BLaER1 (cell line): ENCODE measurements at regions not wholly inside any gene's neighbourhood (a gene's known extent, or its start where the extent isn't known, plus 50 kb on each side); places are given as distances from the start of the nearest gene placed in this dataset.
"Not testable (repeated sequence)": the region's sequence is repeated elsewhere in the genome, so short reads cannot be mapped to it uniquely, and the experiment has no call there.

Experiments used
- H3K27ac ChIP-seq: shearing (Covaris generic); formaldehyde crosslinking; 2 replicates; pipeline ENCODE4 v1.8.1; 2022
- H3K27me3 ChIP-seq: shearing (Covaris generic); formaldehyde crosslinking; 2 replicates; pipeline ENCODE4 v1.8.1; 2022
- H3K36me3 ChIP-seq: shearing (Covaris generic); formaldehyde crosslinking; 2 replicates; pipeline ENCODE4 v1.8.1; 2022
- H3K4me1 ChIP-seq: shearing (Covaris generic); formaldehyde crosslinking; 2 replicates; pipeline ENCODE4 v1.8.1; 2022
- H3K4me2 ChIP-seq: shearing (Covaris generic); formaldehyde crosslinking; 2 replicates; pipeline ENCODE4 v1.8.1; 2022
- H3K4me3 ChIP-seq: shearing (Covaris generic); formaldehyde crosslinking; 2 replicates; pipeline ENCODE4 v1.8.1; 2022
- H3K9ac ChIP-seq: shearing (Covaris generic); formaldehyde crosslinking; 2 replicates; pipeline ENCODE4 v1.8.1; 2022
- H3K9me3 ChIP-seq: shearing (Covaris generic); formaldehyde crosslinking; 2 replicates; pipeline ENCODE4 v1.8.1; 2022
- H4K20me1 ChIP-seq: shearing (Covaris generic); formaldehyde crosslinking; 2 replicates; pipeline ENCODE4 v1.8.1; 2022
- Cebpa-rat ChIP-seq: shearing (Covaris generic); IDR thresholded peaks from 2 replicates; pipeline ENCODE4 v1.8.1; 2022

DNA sequence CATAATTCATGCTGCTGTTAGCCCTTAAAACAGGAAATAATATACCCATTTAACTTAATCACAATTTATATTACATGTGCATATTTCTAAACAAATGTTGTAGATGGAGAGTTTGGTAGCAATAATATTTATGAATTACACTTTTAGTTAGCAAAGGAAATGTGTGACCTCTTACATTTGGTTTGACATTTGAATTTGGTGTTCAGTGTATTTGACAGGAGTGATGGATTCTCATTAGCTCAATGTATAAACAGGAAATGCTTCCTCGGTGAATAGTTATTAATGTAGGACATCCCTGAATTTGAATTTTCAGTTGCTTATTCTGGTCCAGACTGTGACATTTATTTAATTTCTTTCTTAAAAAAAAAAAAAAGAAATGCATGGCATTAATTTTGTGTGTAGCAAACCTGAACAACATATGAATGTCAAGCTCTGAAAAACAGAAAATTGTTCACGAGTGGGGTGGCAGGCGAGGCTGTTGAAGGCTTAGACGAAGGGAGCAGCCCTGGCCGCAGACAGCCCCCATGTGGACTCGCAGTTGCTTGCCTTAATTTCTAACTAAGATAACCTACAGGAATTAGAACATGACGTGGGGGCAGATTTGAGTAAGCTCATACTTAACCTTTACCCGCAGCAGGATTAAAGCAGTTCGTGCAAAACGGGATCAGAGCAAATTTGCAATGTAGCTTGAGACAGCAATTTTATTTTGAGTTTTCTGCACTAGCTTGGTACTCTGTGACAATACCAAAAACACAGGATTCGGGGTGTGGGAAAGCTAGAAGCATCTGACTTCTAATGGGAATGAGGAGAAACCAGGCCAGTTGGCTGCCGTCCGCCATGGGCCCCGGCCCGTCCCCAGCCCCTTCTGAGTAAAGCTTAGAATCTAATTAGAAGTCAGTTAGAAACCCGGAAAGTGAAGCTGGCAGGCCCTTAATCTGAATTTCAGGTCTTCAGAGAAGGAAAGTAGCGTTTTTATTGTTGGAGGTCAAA is 134.3 kb downstream of the MACROH2A1 start:
- no peaks in the 10 kb centered on the region for H4K20me1 ChIP-seq
- peaks cover 13% of the 10 kb centered on the region for H3K4me1 ChIP-seq
- TF ChIP-seq Cebpa-rat, result no peak
- no peaks in the 10 kb centered on the region for H3K36me3 ChIP-seq
- H3K4me2 ChIP-seq, result no peak overlapping the region
- no peaks in the 10 kb centered on the region for H3K27me3 ChIP-seq
- H3K4me3 ChIP-seq, result no peak overlapping the region
- no peak overlapping the region for H3K27ac ChIP-seq
- H3K9ac ChIP-seq, result no peak overlapping the region
- peaks cover 3% of the 10 kb centered on the region; the same call in 1 of the 2 replicates for H3K9me3 ChIP-seq

DNA sequence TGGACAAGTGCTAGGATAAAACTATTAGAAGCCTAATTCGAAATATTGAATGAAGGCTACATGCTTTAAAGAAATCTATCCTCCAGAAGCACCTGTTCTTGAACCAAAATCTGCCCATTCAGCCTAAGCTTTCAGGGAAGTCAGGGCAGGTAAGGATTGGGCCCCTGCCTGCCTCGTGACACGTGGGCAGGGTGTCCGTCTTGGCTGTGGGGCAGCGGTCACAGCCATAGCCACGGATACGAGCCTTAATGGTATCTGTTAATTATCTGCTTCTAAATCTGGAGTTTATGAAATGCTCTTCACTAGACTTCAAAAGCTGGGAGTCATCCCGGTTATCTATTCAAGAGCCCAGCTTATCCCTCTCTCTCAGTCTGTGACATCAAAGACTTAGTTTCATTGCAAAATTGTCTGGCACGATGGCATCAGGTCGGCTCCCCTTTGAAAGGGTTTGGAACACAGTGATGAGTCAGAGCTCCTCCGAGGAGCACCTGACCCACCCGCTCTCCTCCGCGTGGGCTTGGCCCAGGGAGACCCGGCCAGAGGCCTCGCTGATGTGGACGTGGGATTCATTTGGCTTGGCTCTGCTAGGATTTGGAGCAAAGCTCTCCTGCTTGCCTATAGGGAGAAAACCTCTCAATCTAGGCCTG is 135.9 kb downstream of the MACROH2A1 start:
- Histone ChIP-seq H4K20me1 (no peaks in the 10 kb centered on the region), H3K4me1 (peaks cover 13% of the 10 kb centered on the region), H3K27ac (no peak overlapping the region), H3K27me3 (no peaks in the 10 kb centered on the region), H3K4me2 (no peak overlapping the region), H3K9me3 (peaks cover 5% of the 10 kb centered on the region; the same call in 1 of the 2 replicates), H3K4me3 (no peak overlapping the region), H3K36me3 (no peaks in the 10 kb centered on the region), H3K9ac (no peak overlapping the region)
- TF ChIP-seq Cebpa-rat, result no peak

DNA sequence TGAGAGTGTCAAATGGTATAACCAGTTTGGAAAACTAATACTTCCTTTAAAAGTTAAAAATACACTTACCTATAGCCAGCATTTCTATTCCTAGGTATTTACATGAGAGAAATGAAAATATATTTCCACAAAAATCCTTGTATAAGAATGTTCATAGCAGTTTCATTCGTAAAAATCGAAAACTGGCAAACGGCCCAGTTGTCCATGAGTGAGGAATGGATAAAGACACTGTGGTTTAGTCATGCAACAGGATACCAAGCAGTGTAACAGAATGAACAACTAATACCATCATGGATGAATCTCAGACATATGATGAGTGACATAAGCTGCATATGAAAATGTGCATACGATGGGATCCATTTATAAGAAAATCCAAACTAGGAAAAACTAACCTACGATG is 136.7 kb downstream of the MACROH2A1 start:
- H3K27me3 ChIP-seq, result no peaks in the 10 kb centered on the region
- H3K9me3 ChIP-seq, result peaks cover 5% of the 10 kb centered on the region; the same call in 1 of the 2 replicates
- peaks cover 7% of the 10 kb centered on the region for H3K4me1 ChIP-seq
- H3K27ac ChIP-seq, result no peak overlapping the region
- no peak overlapping the region for H3K4me2 ChIP-seq
- no peak overlapping the region for H3K9ac ChIP-seq
- no peaks in the 10 kb centered on the region for H4K20me1 ChIP-seq
- H3K4me3 ChIP-seq, result no peak overlapping the region
- no peaks in the 10 kb centered on the region for H3K36me3 ChIP-seq
- no peak for TF ChIP-seq Cebpa-rat

DNA sequence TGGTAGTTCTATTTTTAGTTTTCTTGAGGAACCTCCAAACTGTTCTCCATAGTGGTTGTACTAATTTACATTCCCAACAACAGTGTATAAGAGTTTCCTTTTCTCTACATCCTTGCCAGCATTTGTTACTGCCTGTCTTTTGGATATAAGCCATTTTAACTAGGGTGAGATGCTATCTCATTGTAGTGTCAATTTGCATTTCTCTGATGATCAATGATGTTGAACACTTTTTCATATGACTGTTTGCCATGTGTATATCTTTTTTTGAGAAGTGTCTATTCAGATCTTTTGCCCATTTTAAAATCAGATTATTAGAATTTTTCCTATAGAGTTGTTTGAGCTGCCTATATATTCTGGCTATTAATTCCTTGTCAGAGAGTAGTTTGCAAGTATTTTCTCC is 138.9 kb downstream of the MACROH2A1 start:
- not testable (repeated sequence) for H3K4me3 ChIP-seq, H3K27ac ChIP-seq, H3K9ac ChIP-seq, H3K9me3 ChIP-seq, H3K27me3 ChIP-seq, H3K4me1 ChIP-seq, H4K20me1 ChIP-seq, H3K36me3 ChIP-seq, H3K4me2 ChIP-seq

DNA sequence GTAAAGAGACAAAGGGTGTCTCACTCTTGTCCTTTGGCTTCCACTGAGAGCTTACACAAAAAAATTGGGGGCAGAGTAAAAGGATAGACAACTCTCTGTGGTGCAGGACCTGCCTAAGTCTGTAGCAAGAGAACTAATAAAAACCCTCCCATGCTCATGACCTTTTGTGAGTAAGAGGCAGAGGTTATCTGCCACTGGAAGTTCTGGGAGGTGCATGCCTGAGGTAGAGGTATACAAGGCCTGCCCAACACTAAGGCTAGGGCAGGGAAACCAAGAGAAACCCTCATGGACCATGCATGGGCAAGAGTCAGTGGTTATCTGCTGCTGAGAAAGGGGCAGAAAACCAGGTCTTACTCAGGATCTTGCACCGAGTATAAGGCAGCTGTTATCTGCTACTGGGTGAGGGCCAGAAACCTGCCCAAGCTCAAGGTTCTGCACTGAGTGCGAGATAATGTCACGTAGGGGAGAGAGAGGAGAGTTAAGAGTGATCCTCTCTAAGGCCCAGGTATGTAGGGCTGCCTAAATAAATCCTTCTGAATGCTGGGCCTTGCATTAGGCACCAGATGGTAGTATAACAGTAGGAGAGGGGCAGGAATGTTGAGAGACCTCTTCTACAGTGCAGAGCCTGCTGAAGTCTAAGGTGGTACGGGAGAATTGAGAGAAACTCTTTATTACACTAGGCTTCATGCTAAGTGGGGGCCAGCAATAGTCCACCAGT is 143.4 kb downstream of the MACROH2A1 start:
- no peaks in the 10 kb centered on the region for H4K20me1 ChIP-seq
- no peaks in the 10 kb centered on the region for H3K36me3 ChIP-seq
- H3K4me2 ChIP-seq, result no peak overlapping the region
- H3K4me3 ChIP-seq, result no peak overlapping the region
- peaks cover 19% of the 10 kb centered on the region for H3K9me3 ChIP-seq
- TF ChIP-seq Cebpa-rat, result no peak
- H3K9ac ChIP-seq, result no peak overlapping the region
- no peaks in the 10 kb centered on the region for H3K4me1 ChIP-seq
- H3K27me3 ChIP-seq, result no peaks in the 10 kb centered on the region
- H3K27ac ChIP-seq, result no peak overlapping the region

DNA sequence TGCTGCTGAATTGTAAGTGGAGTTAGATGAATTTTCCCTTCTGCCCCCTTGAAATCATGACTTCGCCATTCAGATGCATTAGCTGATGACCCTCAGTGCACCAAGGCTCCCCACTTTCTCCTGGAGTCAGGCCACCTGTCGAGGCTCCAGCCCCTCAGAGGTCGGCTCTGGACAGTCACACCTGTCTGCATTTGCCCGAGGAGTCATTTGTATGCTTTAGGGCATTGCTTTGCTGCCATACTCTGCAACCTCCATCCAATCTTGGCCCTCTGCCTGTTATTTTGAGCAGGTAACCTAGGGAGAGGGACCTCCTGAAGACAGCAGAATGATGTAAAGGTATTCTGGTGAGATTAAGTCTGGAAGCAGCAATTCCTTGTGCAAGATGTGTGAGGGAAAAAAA is 144.8 kb downstream of the MACROH2A1 start:
- H3K9me3 ChIP-seq, result peaks cover 14% of the 10 kb centered on the region
- no peak overlapping the region for H3K27ac ChIP-seq
- H3K27me3 ChIP-seq, result no peaks in the 10 kb centered on the region
- no peak overlapping the region for H3K4me2 ChIP-seq
- H3K9ac ChIP-seq, result no peak overlapping the region
- no peak overlapping the region for H3K4me3 ChIP-seq
- TF ChIP-seq Cebpa-rat, result no peak
- H3K36me3 ChIP-seq, result no peaks in the 10 kb centered on the region
- H4K20me1 ChIP-seq, result no peaks in the 10 kb centered on the region
- H3K4me1 ChIP-seq, result peaks cover 6% of the 10 kb centered on the region

DNA sequence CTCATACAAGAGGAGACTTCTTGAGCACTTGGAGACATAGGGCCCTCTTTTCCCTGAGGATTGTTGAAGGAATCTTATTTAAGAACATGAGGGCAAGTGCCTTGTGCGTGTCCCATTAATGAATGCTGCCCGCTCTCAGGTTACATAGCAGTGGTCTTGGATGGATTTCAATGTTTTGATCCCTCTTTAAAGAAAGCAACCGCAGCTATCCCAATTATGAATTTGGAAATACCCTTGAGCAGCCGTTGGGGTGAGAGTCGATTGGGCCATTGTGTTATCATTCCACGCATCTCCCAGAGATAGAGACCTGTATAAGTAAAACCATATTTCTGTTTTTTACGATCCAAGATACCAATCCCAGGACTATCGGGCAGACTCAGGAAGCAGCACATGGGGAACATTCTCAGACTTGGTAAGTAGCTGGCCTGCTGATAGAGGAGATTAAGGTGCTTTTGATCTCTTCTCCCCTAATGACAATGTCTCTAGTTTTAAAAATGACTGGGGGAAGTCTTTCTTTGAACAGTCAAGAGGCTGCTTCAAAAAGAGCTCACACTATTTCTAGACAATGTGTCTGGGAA is 145.3 kb downstream of the MACROH2A1 start:
- Histone ChIP-seq H3K4me1 (peaks cover 10% of the 10 kb centered on the region), H3K36me3 (no peaks in the 10 kb centered on the region), H3K27ac (no peak overlapping the region), H4K20me1 (no peaks in the 10 kb centered on the region), H3K9me3 (peaks cover 14% of the 10 kb centered on the region), H3K9ac (no peak overlapping the region), H3K27me3 (no peaks in the 10 kb centered on the region), H3K4me2 (no peak overlapping the region), H3K4me3 (no peak overlapping the region)
- no peak for TF ChIP-seq Cebpa-rat

- no peaks in the 10 kb centered on the region for H3K36me3 ChIP-seq
- H3K4me2 ChIP-seq, result no peak overlapping the region
- TF ChIP-seq Cebpa-rat, result no peak
- no peaks in the 10 kb centered on the region for H3K27me3 ChIP-seq
- no peak overlapping the region for H3K9ac ChIP-seq
- H4K20me1 ChIP-seq, result no peaks in the 10 kb centered on the region
- H3K4me1 ChIP-seq, result peaks cover 22% of the 10 kb centered on the region
- H3K9me3 ChIP-seq, result peaks cover 14% of the 10 kb centered on the region
- H3K27ac ChIP-seq, result no peak overlapping the region
- H3K4me3 ChIP-seq, result no peak overlapping the region
These were observed 147.9 kb downstream of the MACROH2A1 start for GRCh38 chr5:135251093-135251492.

GRCh38 chr5:135250671-135251070 is 148.4 kb downstream of the MACROH2A1 start:
- peaks cover 26% of the 10 kb centered on the region for H3K4me1 ChIP-seq
- no peak overlapping the region for H3K9ac ChIP-seq
- no peaks in the 10 kb centered on the region for H3K36me3 ChIP-seq
- peaks cover 14% of the 10 kb centered on the region for H3K9me3 ChIP-seq
- H3K27ac ChIP-seq, result no peak overlapping the region
- no peak for TF ChIP-seq Cebpa-rat
- no peak overlapping the region for H3K4me3 ChIP-seq
- H3K4me2 ChIP-seq, result no peak overlapping the region
- no peaks in the 10 kb centered on the region for H3K27me3 ChIP-seq
- H4K20me1 ChIP-seq, result no peaks in the 10 kb centered on the region
